Peyer's patch (tissue), 4 donors: ENCODE measurements at regions not wholly inside any gene's neighbourhood (a gene's known extent, or its start where the extent isn't known, plus 50 kb on each side); places are given as distances from the start of the nearest gene placed in this dataset.

Source experiments
- POLR2A ChIP-seq, 2 donors: fragments of 450-650 bp; IDR thresholded peaks; one replicate each; pipeline ENCODE4 v1.5.1; 2017; ENCODE audit warnings: antibody characterized with exemption in 2 of 2, mild to moderate bottlenecking in 2 of 2, moderate library complexity in 2 of 2
- TF ChIP-seq, protein P1 (sequence below), 6 experiments: fragments of 450-650 bp in 4 of 6; fragments of 200-600 bp in 2 of 6; sonication (generic) in 1 of 6; IDR thresholded peaks; one replicate each; pipeline ENCODE4 v1.5.1; 2017 to 2019; ENCODE audit warnings: antibody characterized with exemption in 6 of 6, mild to moderate bottlenecking in 3 of 6, moderate library complexity in 1 of 6

- TF ChIP-seq, protein P1, sequence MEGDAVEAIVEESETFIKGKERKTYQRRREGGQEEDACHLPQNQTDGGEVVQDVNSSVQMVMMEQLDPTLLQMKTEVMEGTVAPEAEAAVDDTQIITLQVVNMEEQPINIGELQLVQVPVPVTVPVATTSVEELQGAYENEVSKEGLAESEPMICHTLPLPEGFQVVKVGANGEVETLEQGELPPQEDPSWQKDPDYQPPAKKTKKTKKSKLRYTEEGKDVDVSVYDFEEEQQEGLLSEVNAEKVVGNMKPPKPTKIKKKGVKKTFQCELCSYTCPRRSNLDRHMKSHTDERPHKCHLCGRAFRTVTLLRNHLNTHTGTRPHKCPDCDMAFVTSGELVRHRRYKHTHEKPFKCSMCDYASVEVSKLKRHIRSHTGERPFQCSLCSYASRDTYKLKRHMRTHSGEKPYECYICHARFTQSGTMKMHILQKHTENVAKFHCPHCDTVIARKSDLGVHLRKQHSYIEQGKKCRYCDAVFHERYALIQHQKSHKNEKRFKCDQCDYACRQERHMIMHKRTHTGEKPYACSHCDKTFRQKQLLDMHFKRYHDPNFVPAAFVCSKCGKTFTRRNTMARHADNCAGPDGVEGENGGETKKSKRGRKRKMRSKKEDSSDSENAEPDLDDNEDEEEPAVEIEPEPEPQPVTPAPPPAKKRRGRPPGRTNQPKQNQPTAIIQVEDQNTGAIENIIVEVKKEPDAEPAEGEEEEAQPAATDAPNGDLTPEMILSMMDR (IDR thresholded peaks at IDR 0.05) = no peak
- no peak for TF ChIP-seq POLR2A (IDR thresholded peaks at IDR 0.05)
Measured at GRCh38 chr12:88805692-88806091, 225.4 kb upstream of the KITLG start.
